Keratinocyte (primary cell): ENCODE measurements at regions not wholly inside any gene's neighbourhood (a gene's known extent, or its start where the extent isn't known, plus 50 kb on each side); places are given as distances from the start of the nearest gene placed in this dataset.

Experiments
- DNase-seq: peaks from one replicate; pipeline ENCODE4 v3.0.0-alpha.2; 2011; ENCODE audit warnings: low read depth, missing footprints, low spot score
- FAIRE-seq: peaks from 2 replicates; lab custom pipeline; 2011; peaks lifted over from hg19 to GRCh38; lab: Jason Lieb, UNC
- H2AFZ ChIP-seq: 2 replicates; pipeline ENCODE4 v1.6.0; 2012; ENCODE audit warnings: low read length, control low read depth, inconsistent platforms; ENCODE audit not compliant: control insufficient read depth
- H3K27ac ChIP-seq: 2 replicates; pipeline ENCODE4 v1.5.1; 2011; ENCODE audit warnings: low read length; ENCODE audit not compliant: control insufficient read depth, insufficient read depth
- H3K27me3 ChIP-seq: 3 replicates; pipeline ENCODE4 v1.6.0; 2011; ENCODE audit warnings: low read length; ENCODE audit not compliant: control insufficient read depth, insufficient read depth; ENCODE audit errors: extremely low read depth
- H3K36me3 ChIP-seq, 2 experiments: 2 replicates in 1 of 2; 3 replicates in 1 of 2; pipeline ENCODE4 v1.5.1; 2011; ENCODE audit warnings: low read length in 2 of 2, mild to moderate bottlenecking in 1 of 2; ENCODE audit not compliant: control insufficient read depth in 2 of 2, insufficient read depth in 2 of 2; ENCODE audit errors: extremely low read depth in 1 of 2
- H3K4me1 ChIP-seq: 3 replicates; pipeline ENCODE4 v1.5.1; 2011; ENCODE audit warnings: low read length; ENCODE audit not compliant: control insufficient read depth, insufficient read depth; ENCODE audit errors: extremely low read depth
- H3K4me2 ChIP-seq: 3 replicates; pipeline ENCODE4 v1.6.0; 2011; ENCODE audit warnings: low read depth, low read length; ENCODE audit not compliant: control insufficient read depth, insufficient read depth; ENCODE audit errors: extremely low read depth
- H3K4me3 ChIP-seq, 3 experiments: fragments of 200-600 bp in 1 of 3; sonication (generic) in 1 of 3; 2 replicates in 2 of 3; 3 replicates in 1 of 3; pipeline ENCODE4 v1.5.1; 2011 to 2016; ENCODE audit warnings: low read length in 3 of 3, mild to moderate bottlenecking in 3 of 3, control low read depth in 2 of 3, inconsistent platforms in 1 of 3, low read depth in 1 of 3, mixed read lengths in 1 of 3, mixed run types in 1 of 3, moderate library complexity in 1 of 3; ENCODE audit not compliant: control insufficient read depth in 2 of 3, insufficient read depth in 2 of 3; ENCODE audit errors: extremely low read depth in 1 of 3
- H3K79me2 ChIP-seq: 2 replicates; pipeline ENCODE4 v1.6.0; 2012; ENCODE audit warnings: low read length; ENCODE audit not compliant: control insufficient read depth, insufficient read depth
- H3K9ac ChIP-seq: 3 replicates; pipeline ENCODE4 v1.6.0; 2011; ENCODE audit warnings: low read length; ENCODE audit not compliant: control insufficient read depth, insufficient read depth; ENCODE audit errors: extremely low read depth
- H3K9me1 ChIP-seq: 3 replicates; pipeline ENCODE4 v1.6.0; 2011; ENCODE audit warnings: low read length; ENCODE audit not compliant: control insufficient read depth, insufficient read depth; ENCODE audit errors: extremely low read depth
- H3K9me3 ChIP-seq: 2 replicates; pipeline ENCODE4 v1.5.1; 2012; ENCODE audit warnings: low read depth, low read length; ENCODE audit not compliant: control insufficient read depth
- H4K20me1 ChIP-seq: 3 replicates; pipeline ENCODE4 v1.6.0; 2011; ENCODE audit warnings: low read length; ENCODE audit not compliant: control insufficient read depth, insufficient read depth; ENCODE audit errors: extremely low read depth
- EZH2 ChIP-seq: IDR thresholded peaks from one replicate; pipeline ENCODE4 v1.6.1; 2012; ENCODE audit warnings: inconsistent platforms, mild to moderate bottlenecking, low read length, moderate library complexity
- dilution Hi-C: fragments of 300-500 bp; cut with MboI; formaldehyde crosslinking; loops from one replicate; pipeline ENCODE4 v1.7.0; 2020; ENCODE audit warnings: low sequenced_read_pairs; ENCODE audit not compliant: extremely low pct_ligation_motif_present
- TF ChIP-seq, protein P1 (sequence below), 3 experiments: IDR thresholded peaks in 1 of 3; conservative IDR thresholded peaks in 1 of 3; optimal IDR thresholded peaks in 1 of 3; 2 replicates in 2 of 3; 3 replicates in 1 of 3; pipeline versions ENCODE3 to v1.5.1; 2011; ENCODE audit warnings: low read length in 3 of 3, mild to moderate bottlenecking in 3 of 3, moderate library complexity in 2 of 3, control low read depth in 1 of 3, inconsistent platforms in 1 of 3; ENCODE audit not compliant: insufficient read depth in 2 of 3; ENCODE audit errors: extremely low read depth in 1 of 3

DNA sequence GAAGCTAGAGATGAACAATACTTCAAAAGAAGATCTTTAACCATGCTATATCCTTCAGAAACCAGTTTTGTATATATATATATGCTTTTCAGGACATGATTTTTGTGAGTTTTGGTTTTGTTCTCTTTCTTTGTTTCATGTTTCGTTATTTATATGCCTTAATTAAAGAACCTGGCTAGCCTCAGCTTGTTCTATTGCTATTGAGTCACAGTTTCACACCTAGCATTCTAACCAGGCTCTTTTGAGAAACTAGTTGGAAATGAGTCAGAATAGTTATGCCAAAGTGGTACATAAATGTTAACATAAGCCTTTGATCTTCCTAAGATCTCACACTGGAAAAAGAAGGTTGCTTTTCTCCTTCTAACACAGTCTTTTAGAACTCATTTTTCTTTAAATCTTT is 1925.2 kb downstream of the OLFM4 start:
- H3K27me3 ChIP-seq = no peaks in the 10 kb centered on the region
- no peaks in the 10 kb centered on the region for H4K20me1 ChIP-seq
- DNase-seq (peak; percentile 9), FAIRE-seq (no peak)
- H3K4me1 ChIP-seq = no peaks in the 10 kb centered on the region
- H3K27ac ChIP-seq = no peak overlapping the region
- no peaks in the 10 kb centered on the region for H3K9me1 ChIP-seq
- H3K9me3 ChIP-seq = peaks cover 3% of the 10 kb centered on the region
- dilution Hi-C loops = no loop called here
- H3K36me3 ChIP-seq = no peaks in the 10 kb centered on the region
- H3K9ac ChIP-seq = no peak overlapping the region
- H3K79me2 ChIP-seq = no peaks in the 10 kb centered on the region
- H3K4me2 ChIP-seq = peak overlapping the region; percentile 31
- no peak overlapping the region for H2AFZ ChIP-seq
- TF ChIP-seq EZH2 = no peak
- TF ChIP-seq, protein P1, sequence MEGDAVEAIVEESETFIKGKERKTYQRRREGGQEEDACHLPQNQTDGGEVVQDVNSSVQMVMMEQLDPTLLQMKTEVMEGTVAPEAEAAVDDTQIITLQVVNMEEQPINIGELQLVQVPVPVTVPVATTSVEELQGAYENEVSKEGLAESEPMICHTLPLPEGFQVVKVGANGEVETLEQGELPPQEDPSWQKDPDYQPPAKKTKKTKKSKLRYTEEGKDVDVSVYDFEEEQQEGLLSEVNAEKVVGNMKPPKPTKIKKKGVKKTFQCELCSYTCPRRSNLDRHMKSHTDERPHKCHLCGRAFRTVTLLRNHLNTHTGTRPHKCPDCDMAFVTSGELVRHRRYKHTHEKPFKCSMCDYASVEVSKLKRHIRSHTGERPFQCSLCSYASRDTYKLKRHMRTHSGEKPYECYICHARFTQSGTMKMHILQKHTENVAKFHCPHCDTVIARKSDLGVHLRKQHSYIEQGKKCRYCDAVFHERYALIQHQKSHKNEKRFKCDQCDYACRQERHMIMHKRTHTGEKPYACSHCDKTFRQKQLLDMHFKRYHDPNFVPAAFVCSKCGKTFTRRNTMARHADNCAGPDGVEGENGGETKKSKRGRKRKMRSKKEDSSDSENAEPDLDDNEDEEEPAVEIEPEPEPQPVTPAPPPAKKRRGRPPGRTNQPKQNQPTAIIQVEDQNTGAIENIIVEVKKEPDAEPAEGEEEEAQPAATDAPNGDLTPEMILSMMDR (optimal IDR thresholded peaks at IDR 0.05 in 1 of 3, IDR thresholded peaks at IDR 0.05 in 1 of 3, conservative IDR thresholded peaks at IDR 0.05 in 1 of 3; ENCODE audit: extremely low read depth in 1 of 3, insufficient read depth in 2 of 3, low read length in 3 of 3) = no peak
- no peak overlapping the region for H3K4me3 ChIP-seq

DNA sequence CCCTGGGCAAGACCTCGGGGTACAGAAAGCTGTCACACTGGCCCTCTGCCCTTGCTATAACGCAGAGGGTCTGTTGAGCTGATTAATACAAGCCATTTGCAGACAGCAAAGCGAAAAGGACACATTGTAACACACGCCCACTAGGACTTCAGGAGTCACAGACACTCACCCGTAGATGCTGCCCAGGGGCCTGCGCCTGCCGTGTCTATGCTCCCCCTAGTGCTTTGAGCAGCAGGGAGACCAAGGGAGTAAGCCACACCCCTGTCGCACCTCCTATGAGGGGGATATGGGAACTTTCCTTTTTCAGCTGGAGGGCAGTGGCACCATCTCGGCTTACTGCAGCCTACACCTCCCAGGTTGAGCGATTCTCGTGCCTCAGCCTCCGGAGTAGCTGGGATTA is 1930.2 kb downstream of the OLFM4 start:
- Histone ChIP-seq H3K4me2 (no peak overlapping the region), H3K36me3 (no peaks in the 10 kb centered on the region), H3K27me3 (no peaks in the 10 kb centered on the region), H3K9me1 (no peaks in the 10 kb centered on the region), H3K79me2 (no peaks in the 10 kb centered on the region), H3K27ac (no peak overlapping the region), H3K4me3 (no peak overlapping the region), H2AFZ (no peak overlapping the region), H3K9ac (no peak overlapping the region), H3K4me1 (no peaks in the 10 kb centered on the region), H4K20me1 (no peaks in the 10 kb centered on the region), H3K9me3 (peaks cover 3% of the 10 kb centered on the region)
- dilution Hi-C loops = no loop called here
- FAIRE-seq (no peak), DNase-seq (no peak)
- TF ChIP-seq, protein P1 (optimal IDR thresholded peaks at IDR 0.05 in 1 of 3, IDR thresholded peaks at IDR 0.05 in 1 of 3, conservative IDR thresholded peaks at IDR 0.05 in 1 of 3; ENCODE audit: extremely low read depth in 1 of 3, insufficient read depth in 2 of 3, low read length in 3 of 3) = no peak
- no peak for TF ChIP-seq EZH2
